Activated CD8-positive, alpha-beta T cell treated with anti-CD3 and anti-CD28 coated beads, Interleukin-2, amount 10 ng/mL, durations not matched to agents 7 days and 5 days (primary cell): ENCODE measurements at regions not wholly inside any gene's neighbourhood (a gene's known extent, or its start where the extent isn't known, plus 50 kb on each side); places are given as distances from the start of the nearest gene placed in this dataset.

Experiments used
- ATAC-seq: fragments of 150-1000 bp; cut with Tn5 transposase; one replicate; pipeline ENCODE4 v1.10.0; 2021; ENCODE audit warnings: moderate library complexity
- CTCF ChIA-PET: fragments of 350-600 bp; sonication (Branson Sonifier 250); formaldehyde crosslinking; loops from one replicate; lab custom pipeline; 2021; ENCODE audit warnings: antibody characterized with exemption; lab: Charles Lee
- POLR2A ChIA-PET: fragments of 350-600 bp; sonication (Branson Sonifier 250); formaldehyde crosslinking; loops from one replicate; lab custom pipeline; 2021; ENCODE audit warnings: antibody characterized with exemption; lab: Charles Lee
- DNase-seq: peaks from one replicate; pipeline ENCODE4 v3.0.0-alpha.2; 2020
- H3K27ac Mint-ChIP-seq: one replicate; pipeline ENCODE4 v1.8.0; 2021; ENCODE audit warnings: mild to moderate bottlenecking, mixed read lengths
- H3K27me3 Mint-ChIP-seq: one replicate; pipeline ENCODE4 v1.8.0; 2021; ENCODE audit warnings: low read depth, mixed read lengths
- H3K36me3 Mint-ChIP-seq: one replicate; pipeline ENCODE4 v1.8.0; 2021; ENCODE audit warnings: low read depth, mixed read lengths
- H3K4me1 Mint-ChIP-seq: one replicate; pipeline ENCODE4 v1.8.0; 2021; ENCODE audit warnings: low read depth, mixed read lengths
- H3K4me3 Mint-ChIP-seq: one replicate; pipeline ENCODE4 v1.8.0; 2021; ENCODE audit warnings: mild to moderate bottlenecking, mixed read lengths
- H3K9me3 Mint-ChIP-seq: one replicate; pipeline ENCODE4 v1.8.0; 2022; ENCODE audit warnings: mixed read lengths; ENCODE audit not compliant: insufficient read depth

GRCh38 chr9:126152622-126153362, 173.8 kb upstream of the MVB12B start:
- no peaks in the 10 kb centered on the region for H3K4me1 Mint-ChIP-seq
- POLR2A ChIA-PET = no interaction called here
- H3K27me3 Mint-ChIP-seq = peaks cover 2% of the 10 kb centered on the region
- CTCF ChIA-PET = no interaction called here
- no peak for DNase-seq
- no peak overlapping the region for H3K4me3 Mint-ChIP-seq
- no peak for ATAC-seq
- H3K27ac Mint-ChIP-seq = no peak overlapping the region
- no peaks in the 10 kb centered on the region for H3K36me3 Mint-ChIP-seq
- H3K9me3 Mint-ChIP-seq = no peaks in the 10 kb centered on the region

DNA sequence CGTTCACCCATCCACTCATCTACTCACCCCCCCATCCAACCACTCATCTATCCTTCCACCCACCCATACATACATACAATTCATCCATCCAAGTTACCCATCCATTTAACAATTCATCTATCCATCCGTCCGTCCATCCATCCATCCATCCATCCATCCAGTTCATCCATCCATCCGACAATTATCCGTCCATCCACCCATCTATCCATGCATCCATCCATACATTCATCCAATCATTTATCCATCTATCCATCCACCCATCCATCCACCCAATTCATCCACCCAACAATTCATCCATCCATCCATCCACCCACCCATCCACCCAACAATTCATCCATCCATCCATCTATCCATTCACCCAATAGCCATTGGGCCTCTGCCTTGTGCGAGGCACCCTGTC, 173.2 kb upstream of the MVB12B start:
- Mint-ChIP-seq H3K27me3 (peaks cover 2% of the 10 kb centered on the region), H3K4me1 (no peaks in the 10 kb centered on the region), H3K9me3 (no peaks in the 10 kb centered on the region), H3K27ac (no peak overlapping the region), H3K36me3 (no peaks in the 10 kb centered on the region), H3K4me3 (no peak overlapping the region)
- DNase-seq (no peak), ATAC-seq (no peak)
- POLR2A ChIA-PET = no interaction called here
- CTCF ChIA-PET = no interaction called here

DNA sequence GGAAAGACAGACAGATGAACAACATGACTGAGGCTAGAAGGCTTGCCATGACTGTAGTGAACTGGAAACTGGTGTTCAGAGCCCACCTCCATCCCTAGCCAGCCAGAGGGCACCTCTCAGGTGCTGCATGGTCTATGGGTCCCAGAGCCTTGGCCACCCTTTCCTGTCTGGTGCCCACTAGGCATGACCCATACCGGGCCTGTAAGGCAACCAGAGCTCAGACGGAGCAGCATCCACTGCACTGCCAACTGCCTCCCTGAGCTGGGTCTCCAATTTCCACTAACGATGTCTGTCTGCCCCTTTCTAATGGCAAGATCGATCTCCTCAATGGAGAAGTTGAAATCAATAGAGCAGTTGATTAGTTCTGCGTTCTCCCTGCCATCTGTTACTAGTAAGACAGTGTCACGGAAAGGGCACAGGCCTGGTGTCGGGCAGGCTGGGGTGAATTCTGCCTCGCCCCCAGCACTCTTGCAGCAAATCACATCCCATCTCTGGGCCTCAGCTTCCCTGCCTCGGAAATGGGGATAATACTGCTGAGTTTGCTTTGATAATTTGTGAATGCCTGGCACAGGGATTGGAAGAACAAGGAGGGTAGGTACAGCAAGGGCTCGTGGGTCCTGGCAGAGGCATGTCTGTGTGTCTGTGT, 172.3 kb upstream of the MVB12B start:
- DNase-seq (no peak), ATAC-seq (no peak)
- CTCF ChIA-PET = no interaction called here
- POLR2A ChIA-PET = no interaction called here
- Mint-ChIP-seq H3K36me3 (no peaks in the 10 kb centered on the region), H3K4me3 (no peak overlapping the region), H3K9me3 (no peaks in the 10 kb centered on the region), H3K27me3 (peaks cover 4% of the 10 kb centered on the region), H3K4me1 (no peaks in the 10 kb centered on the region), H3K27ac (no peak overlapping the region)

DNA sequence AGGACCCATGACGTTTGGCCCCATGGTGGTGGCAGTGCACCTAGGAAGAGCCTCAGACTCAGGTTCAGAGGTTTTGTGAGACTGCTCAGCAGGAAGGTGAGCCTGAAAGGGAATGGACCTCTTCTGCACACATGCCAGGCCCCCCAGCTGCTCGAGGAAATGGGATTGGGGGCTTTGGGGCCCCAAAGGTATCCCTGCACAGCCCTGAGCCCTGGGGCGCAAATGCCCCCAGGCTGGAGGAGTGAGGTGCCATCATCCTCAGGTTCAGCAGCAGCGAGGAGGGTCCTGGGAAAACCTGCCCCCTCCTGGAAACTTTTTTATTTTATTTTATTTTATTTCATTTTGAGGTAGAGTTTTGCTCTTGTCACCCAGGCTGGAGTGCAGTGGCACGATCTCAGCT, 171.8 kb upstream of the MVB12B start:
- Mint-ChIP-seq H3K36me3 (no peaks in the 10 kb centered on the region), H3K4me1 (no peaks in the 10 kb centered on the region), H3K9me3 (no peaks in the 10 kb centered on the region), H3K27me3 (peaks cover 4% of the 10 kb centered on the region), H3K4me3 (no peak overlapping the region), H3K27ac (no peak overlapping the region)
- no peak for DNase-seq
- ChIA-PET POLR2A (no interaction called here), CTCF (no interaction called here)
- no peak for ATAC-seq

- CTCF ChIA-PET = no interaction called here
- DNase-seq (no peak), ATAC-seq (no peak)
- H3K4me1 Mint-ChIP-seq = no peaks in the 10 kb centered on the region
- POLR2A ChIA-PET = no interaction called here
- no peak overlapping the region for H3K27ac Mint-ChIP-seq
- peaks cover 4% of the 10 kb centered on the region for H3K27me3 Mint-ChIP-seq
- no peaks in the 10 kb centered on the region for H3K9me3 Mint-ChIP-seq
- H3K36me3 Mint-ChIP-seq = no peaks in the 10 kb centered on the region
- H3K4me3 Mint-ChIP-seq = no peak overlapping the region
Measured at GRCh38 chr9:126155756-126156664, 170.6 kb upstream of the MVB12B start.

- peaks cover 4% of the 10 kb centered on the region for H3K27me3 Mint-ChIP-seq
- no peaks in the 10 kb centered on the region for H3K9me3 Mint-ChIP-seq
- no peaks in the 10 kb centered on the region for H3K4me1 Mint-ChIP-seq
- CTCF ChIA-PET = no interaction called here
- ATAC-seq = no peak
- H3K36me3 Mint-ChIP-seq = no peaks in the 10 kb centered on the region
- no peak overlapping the region for H3K4me3 Mint-ChIP-seq
- POLR2A ChIA-PET = no interaction called here
- DNase-seq = no peak
- no peak overlapping the region for H3K27ac Mint-ChIP-seq
Measured at GRCh38 chr9:126156898-126157297, 169.7 kb upstream of the MVB12B start.

DNA sequence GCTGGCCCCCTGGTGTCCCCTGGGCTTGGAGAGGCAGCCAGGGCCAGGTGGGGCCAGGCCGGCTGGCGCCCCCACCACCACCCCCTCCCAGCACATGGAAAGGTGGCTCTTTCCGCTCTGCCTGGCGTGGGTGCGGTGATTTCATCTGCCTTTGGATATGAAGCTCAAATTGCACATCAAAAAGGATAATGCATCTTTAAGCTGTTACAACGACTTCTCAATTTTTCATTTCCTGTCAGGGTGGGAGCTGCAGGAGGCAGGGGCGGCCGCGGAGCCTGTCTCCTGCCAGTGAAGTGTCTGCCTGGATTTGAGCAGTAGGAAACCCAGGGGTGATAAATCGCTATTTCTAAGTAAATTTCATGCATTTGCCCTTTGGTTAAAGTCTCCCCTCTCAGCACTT, 169.2 kb upstream of the MVB12B start:
- no peaks in the 10 kb centered on the region for H3K9me3 Mint-ChIP-seq
- no peak overlapping the region for H3K27ac Mint-ChIP-seq
- CTCF ChIA-PET = no interaction called here
- H3K4me3 Mint-ChIP-seq = no peak overlapping the region
- ATAC-seq (no peak), DNase-seq (no peak)
- no peaks in the 10 kb centered on the region for H3K4me1 Mint-ChIP-seq
- POLR2A ChIA-PET = no interaction called here
- H3K27me3 Mint-ChIP-seq = peaks cover 4% of the 10 kb centered on the region
- no peaks in the 10 kb centered on the region for H3K36me3 Mint-ChIP-seq

GRCh38 chr9:126157826-126158587, 168.6 kb upstream of the MVB12B start:
- no peaks in the 10 kb centered on the region for H3K9me3 Mint-ChIP-seq
- no peak overlapping the region for H3K4me3 Mint-ChIP-seq
- no peaks in the 10 kb centered on the region for H3K36me3 Mint-ChIP-seq
- no peak for ATAC-seq
- H3K27me3 Mint-ChIP-seq = peaks cover 2% of the 10 kb centered on the region
- ChIA-PET CTCF (no interaction called here), POLR2A (no interaction called here)
- no peak overlapping the region for H3K27ac Mint-ChIP-seq
- no peak for DNase-seq
- no peaks in the 10 kb centered on the region for H3K4me1 Mint-ChIP-seq

DNA sequence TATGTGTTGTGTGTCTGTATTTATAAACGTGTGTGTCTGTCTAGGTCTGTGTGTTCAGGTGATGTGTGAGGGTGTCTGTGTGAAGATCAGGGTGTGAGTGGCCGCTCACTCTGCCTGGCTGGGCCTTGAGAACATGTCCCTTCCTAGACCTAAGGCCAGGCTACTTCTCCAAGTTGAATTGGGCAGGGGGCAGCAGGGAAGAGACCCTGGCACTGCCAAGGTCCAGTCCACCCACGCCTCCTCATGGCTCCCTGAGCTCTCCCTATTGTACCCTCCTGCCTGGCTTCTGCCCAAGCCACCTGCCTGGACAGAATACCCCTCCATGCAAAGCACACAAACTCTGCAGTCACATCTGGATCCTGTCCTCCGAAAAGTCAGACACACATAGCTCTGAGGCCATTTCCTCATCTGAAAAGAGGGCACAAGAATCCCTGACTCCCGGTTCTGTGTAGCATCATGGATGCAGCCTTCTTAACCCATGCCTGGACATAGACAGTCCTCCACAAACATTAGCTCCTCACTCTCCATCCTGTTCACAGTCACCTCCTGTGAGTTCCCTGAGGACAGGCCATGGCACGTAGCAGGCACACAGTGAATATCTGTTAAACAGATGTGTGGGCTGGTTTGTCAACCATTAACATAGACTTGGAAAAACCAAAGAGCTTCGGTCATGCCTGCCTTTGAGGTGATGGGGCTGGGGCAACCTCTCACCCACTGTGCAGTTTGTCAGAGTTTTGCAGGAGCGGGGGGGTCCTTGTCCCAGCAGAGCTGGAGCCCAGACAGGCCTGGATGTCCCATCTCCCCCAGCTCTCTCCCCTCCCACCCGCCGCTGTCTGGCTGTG, 167.8 kb upstream of the MVB12B start:
- Mint-ChIP-seq H3K4me3 (no peak overlapping the region), H3K9me3 (no peaks in the 10 kb centered on the region), H3K27ac (peak overlapping the region; percentile 21), H3K4me1 (no peaks in the 10 kb centered on the region), H3K27me3 (peaks cover 2% of the 10 kb centered on the region), H3K36me3 (no peaks in the 10 kb centered on the region)
- DNase-seq = no peak
- ChIA-PET POLR2A (no interaction called here), CTCF (interaction anchor here (0.6 kb wide), 1 partner anchor 1112 kb away, joined by 4 read pairs; no protein-coding TSS in a partner anchor)
- no peak for ATAC-seq

DNA sequence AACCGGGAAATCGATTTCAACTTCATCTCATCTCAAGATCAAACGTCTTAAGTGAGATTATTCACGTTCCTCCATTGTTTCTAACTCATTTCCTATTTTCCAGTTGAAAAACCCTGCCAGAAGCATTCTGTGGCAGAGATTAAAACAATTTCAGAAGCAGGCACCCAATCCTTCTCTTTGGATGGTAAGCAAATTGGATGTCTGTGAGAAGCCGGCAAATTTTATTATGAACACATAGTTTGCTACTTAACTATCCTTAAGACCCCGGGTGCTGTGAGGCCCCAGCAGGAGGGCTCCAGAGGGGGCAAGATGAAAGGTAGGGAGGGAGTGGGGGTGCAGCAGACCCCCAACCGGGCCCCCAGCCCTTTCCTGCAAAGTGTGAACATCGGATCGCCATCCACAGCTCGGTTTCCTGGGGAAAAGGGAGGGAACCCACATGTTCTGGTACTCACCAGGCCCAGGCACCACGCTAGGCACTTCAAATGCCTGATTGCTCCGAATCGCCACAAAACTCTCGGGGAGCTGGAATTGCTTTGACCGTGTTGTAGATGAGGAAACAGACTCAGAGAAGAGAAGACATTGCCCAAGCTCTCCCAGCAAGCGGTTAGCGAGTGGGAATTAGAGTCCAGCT, 167.1 kb upstream of the MVB12B start:
- POLR2A ChIA-PET = no interaction called here
- Mint-ChIP-seq H3K4me1 (no peaks in the 10 kb centered on the region), H3K9me3 (no peaks in the 10 kb centered on the region), H3K27me3 (peaks cover 2% of the 10 kb centered on the region), H3K36me3 (no peaks in the 10 kb centered on the region), H3K27ac (no peak overlapping the region), H3K4me3 (no peak overlapping the region)
- CTCF ChIA-PET = no interaction called here
- DNase-seq = no peak
- ATAC-seq = no peak
